Upper lobe of left lung (tissue), 6 donors: ENCODE measurements at regions not wholly inside any gene's neighbourhood (a gene's known extent, or its start where the extent isn't known, plus 50 kb on each side); places are given as distances from the start of the nearest gene placed in this dataset.

Experiments
- ATAC-seq, 2 donors: fragments of 200-7000 bp; cut with Tn5 transposase; one replicate each; pipeline ENCODE4 v1.9.1; 2022; ENCODE audit warnings: mild to moderate bottlenecking in 2 of 2, moderate library complexity in 2 of 2; ENCODE audit not compliant: low FRiP score in 2 of 2
- DNase-seq, 2 donors: peaks; one replicate each; pipeline ENCODE4 v3.0.0-alpha.2; 2019 to 2020
- H3K27ac ChIP-seq, 4 donors: fragments of 200-600 bp; sonication (generic); one replicate each; pipeline ENCODE4 v1.5.1; 2016 to 2019
- H3K27me3 ChIP-seq, 4 donors: fragments of 200-600 bp; sonication (generic); one replicate each; pipeline ENCODE4 v1.5.1; 2017 to 2019
- H3K36me3 ChIP-seq, 4 donors: fragments of 200-600 bp; sonication (generic); one replicate each; pipeline ENCODE4 v1.5.1; 2016 to 2019
- H3K4me1 ChIP-seq, 4 donors: fragments of 200-600 bp; sonication (generic); one replicate each; pipeline ENCODE4 v1.5.1; 2018 to 2019
- H3K4me3 ChIP-seq, 4 donors: fragments of 200-600 bp; sonication (generic); one replicate each; pipeline ENCODE4 v1.5.1; 2017 to 2019; ENCODE audit warnings: mild to moderate bottlenecking in 2 of 4, moderate library complexity in 1 of 4
- H3K9me3 ChIP-seq, 4 donors: fragments of 200-600 bp; sonication (generic); one replicate each; pipeline ENCODE4 v1.5.1; 2018 to 2019
- EP300 ChIP-seq, 4 donors: sonication (generic); formaldehyde crosslinking; IDR thresholded peaks; one replicate each; pipeline ENCODE4 v1.5.1; 2017; ENCODE audit warnings: antibody characterized with exemption in 4 of 4, control low read depth in 2 of 4
- POLR2A ChIP-seq, 4 donors: fragments of 450-650 bp; IDR thresholded peaks; one replicate each; pipeline ENCODE4 v1.5.1; 2016 to 2017; ENCODE audit warnings: antibody characterized with exemption in 4 of 4, mild to moderate bottlenecking in 2 of 4
- POLR2AphosphoS5 ChIP-seq, 2 donors: sonication (generic); formaldehyde crosslinking; IDR thresholded peaks; one replicate each; pipeline ENCODE4 v1.5.1; 2017; ENCODE audit warnings: antibody characterized with exemption in 2 of 2
- WGBS, 2 donors: methylation state at CpG; one replicate each; pipeline ENCODE4 v1.1.5; 2017 to 2018; 5-methylcytosine and 5-hydroxymethylcytosine counted together
- TF ChIP-seq, protein P1 (sequence below), 6 experiments: fragments of 450-650 bp in 4 of 6; fragments of 200-600 bp in 2 of 6; sonication (generic) in 2 of 6; IDR thresholded peaks; one replicate each; pipeline ENCODE4 v1.5.1; 2016 to 2019; ENCODE audit warnings: antibody characterized with exemption in 6 of 6
- donor health status: DM: no; HTN: no; CAD: no; lungs with moderate emphysema.
- donor health status: DM: no; HTN: yes; CAD: no; lungs with severe emphysema.

DNA sequence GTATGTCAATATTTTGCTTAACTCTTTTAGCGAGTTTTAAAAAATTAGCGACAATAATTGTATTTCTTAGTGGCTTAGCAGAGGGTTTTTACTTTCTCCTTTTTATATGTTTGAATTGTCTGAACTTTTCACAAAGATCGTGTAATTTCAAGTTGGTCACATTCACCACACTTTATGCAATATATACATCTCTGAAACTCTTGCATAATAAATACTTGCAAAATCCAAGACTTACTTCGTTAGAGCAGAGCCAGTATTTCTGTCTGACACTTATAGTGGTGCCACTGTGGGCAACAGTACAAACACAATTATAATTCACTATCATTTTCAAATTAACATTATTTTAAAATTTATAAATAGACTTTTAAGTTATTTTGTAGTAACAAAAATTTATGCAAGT is 62.0 kb downstream of the SUCNR1 start:
- Histone ChIP-seq H3K27me3 (no peaks in the 10 kb centered on the region), H3K4me1 (no peaks in the 10 kb centered on the region), H3K36me3 (no peaks in the 10 kb centered on the region), H3K27ac (no peak overlapping the region), H3K9me3 (no peaks in the 10 kb centered on the region), H3K4me3 (no peak overlapping the region)
- DNase-seq: no peak
- ATAC-seq: no peak
- TF ChIP-seq, protein P1, sequence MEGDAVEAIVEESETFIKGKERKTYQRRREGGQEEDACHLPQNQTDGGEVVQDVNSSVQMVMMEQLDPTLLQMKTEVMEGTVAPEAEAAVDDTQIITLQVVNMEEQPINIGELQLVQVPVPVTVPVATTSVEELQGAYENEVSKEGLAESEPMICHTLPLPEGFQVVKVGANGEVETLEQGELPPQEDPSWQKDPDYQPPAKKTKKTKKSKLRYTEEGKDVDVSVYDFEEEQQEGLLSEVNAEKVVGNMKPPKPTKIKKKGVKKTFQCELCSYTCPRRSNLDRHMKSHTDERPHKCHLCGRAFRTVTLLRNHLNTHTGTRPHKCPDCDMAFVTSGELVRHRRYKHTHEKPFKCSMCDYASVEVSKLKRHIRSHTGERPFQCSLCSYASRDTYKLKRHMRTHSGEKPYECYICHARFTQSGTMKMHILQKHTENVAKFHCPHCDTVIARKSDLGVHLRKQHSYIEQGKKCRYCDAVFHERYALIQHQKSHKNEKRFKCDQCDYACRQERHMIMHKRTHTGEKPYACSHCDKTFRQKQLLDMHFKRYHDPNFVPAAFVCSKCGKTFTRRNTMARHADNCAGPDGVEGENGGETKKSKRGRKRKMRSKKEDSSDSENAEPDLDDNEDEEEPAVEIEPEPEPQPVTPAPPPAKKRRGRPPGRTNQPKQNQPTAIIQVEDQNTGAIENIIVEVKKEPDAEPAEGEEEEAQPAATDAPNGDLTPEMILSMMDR (IDR thresholded peaks at IDR 0.05): no peak
- 65 to 81% methylated on average over 4 of the region's 4 CpGs for WGBS, 2 donors

DNA sequence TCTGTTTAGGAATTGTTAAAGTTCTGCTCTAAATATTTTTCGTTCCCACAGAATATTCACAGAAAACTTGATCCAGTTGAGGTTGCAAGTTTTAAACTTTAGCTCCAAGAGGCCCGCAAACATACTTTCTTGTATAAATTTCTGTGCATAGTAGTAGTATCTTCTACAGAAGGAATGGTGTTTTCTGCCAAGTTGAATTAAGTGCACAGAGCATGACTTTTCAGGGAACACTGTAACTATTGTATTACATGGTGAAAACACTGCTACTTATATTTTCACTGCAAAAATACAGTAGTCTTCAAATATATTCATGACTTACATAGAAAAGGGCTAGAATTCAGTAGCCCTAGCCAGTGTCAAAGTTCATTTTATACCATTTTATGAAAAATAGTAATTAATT is 67.0 kb downstream of the SUCNR1 start:
- no peak overlapping the region for H3K27ac ChIP-seq
- no peaks in the 10 kb centered on the region for H3K36me3 ChIP-seq
- ATAC-seq (no peak), DNase-seq (no peak)
- TF ChIP-seq, protein P1 (IDR thresholded peaks at IDR 0.05): no peak
- no peak for TF ChIP-seq EP300 (IDR thresholded peaks at IDR 0.05)
- TF ChIP-seq POLR2AphosphoS5 (IDR thresholded peaks at IDR 0.05): no peak
- no peak for TF ChIP-seq POLR2A (IDR thresholded peaks at IDR 0.05)
- 85 to 88% methylated on average over 2 of the region's 2 CpGs for WGBS, 2 donors
- H3K4me1 ChIP-seq: no peaks in the 10 kb centered on the region
- H3K9me3 ChIP-seq: no peaks in the 10 kb centered on the region
- H3K4me3 ChIP-seq: no peak overlapping the region
- no peaks in the 10 kb centered on the region for H3K27me3 ChIP-seq

DNA sequence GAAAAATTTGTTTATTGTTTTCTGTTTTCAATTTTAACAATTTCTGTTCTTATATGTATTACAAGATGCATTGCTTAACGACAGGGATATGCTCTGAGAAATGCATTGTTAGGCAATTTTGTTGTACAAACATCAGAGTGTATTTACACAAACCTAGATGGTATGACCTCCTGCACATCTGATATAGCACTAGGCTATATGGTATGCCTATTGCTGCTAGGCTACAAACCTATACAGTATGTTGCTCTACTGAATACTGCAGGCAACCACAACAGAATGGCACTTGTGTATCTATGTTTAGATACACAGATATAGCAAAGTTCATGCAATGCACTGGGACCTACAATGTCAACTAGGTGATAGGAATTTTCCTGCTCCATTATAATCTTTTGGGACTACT is 70.1 kb downstream of the SUCNR1 start:
- ATAC-seq (no peak), DNase-seq (no peak)
- H3K9me3 ChIP-seq: no peaks in the 10 kb centered on the region
- no peaks in the 10 kb centered on the region for H3K27me3 ChIP-seq
- 68 to 100% methylated on average over 1 of the region's 1 CpG for WGBS, 2 donors
- no peaks in the 10 kb centered on the region for H3K4me1 ChIP-seq
- no peak overlapping the region for H3K27ac ChIP-seq
- TF ChIP-seq EP300 (IDR thresholded peaks at IDR 0.05) (no peak), POLR2A (IDR thresholded peaks at IDR 0.05) (no peak), POLR2AphosphoS5 (IDR thresholded peaks at IDR 0.05) (no peak)
- TF ChIP-seq, protein P1 (IDR thresholded peaks at IDR 0.05): no peak
- H3K36me3 ChIP-seq: no peaks in the 10 kb centered on the region
- H3K4me3 ChIP-seq: no peak overlapping the region

DNA sequence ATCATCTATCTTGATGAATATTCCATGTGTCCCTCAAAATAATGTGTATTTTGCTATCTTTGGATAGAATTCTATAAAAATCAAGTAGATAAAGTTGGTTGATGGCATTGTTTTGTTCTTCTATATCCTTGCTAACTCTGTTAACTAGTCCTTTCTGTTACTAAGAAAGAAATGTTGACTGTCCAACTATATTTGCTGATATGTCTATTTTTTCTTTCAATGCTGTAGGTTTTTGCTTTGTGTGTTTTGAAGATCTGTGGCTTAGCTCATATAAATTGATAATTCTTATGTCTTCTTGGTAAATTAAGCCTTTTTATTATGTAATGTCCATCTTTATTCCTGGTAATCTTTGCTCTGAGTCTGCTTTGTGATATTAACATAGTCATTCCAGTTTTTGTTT is 70.9 kb downstream of the SUCNR1 start:
- H3K4me1 ChIP-seq: no peaks in the 10 kb centered on the region
- H3K27me3 ChIP-seq: no peaks in the 10 kb centered on the region
- no peak overlapping the region for H3K4me3 ChIP-seq
- TF ChIP-seq POLR2AphosphoS5 (IDR thresholded peaks at IDR 0.05) (no peak), POLR2A (IDR thresholded peaks at IDR 0.05) (no peak), EP300 (IDR thresholded peaks at IDR 0.05) (no peak)
- TF ChIP-seq, protein P1 (IDR thresholded peaks at IDR 0.05): no peak
- H3K27ac ChIP-seq: no peak overlapping the region
- ATAC-seq (no peak), DNase-seq (no peak)
- H3K9me3 ChIP-seq: no peaks in the 10 kb centered on the region
- H3K36me3 ChIP-seq: no peaks in the 10 kb centered on the region

DNA sequence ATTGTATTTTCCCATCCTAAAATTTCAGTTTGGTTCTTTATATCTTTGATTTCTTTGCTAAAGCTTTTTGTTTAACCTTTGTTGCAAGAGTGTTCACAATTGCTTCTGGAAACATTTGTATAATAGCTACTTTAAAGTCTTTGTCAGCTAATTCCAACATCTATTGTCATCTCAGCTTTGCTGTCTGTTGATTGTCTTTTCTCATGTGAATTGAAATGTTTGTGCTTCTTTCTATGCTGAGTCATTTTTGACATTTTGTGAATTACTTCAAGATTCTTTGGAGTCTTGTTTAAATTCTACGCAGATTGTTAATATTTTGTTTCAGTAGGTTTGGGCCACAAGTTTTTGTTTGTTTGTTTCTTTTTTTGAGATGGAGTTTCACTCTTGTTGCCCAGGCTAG is 73.2 kb downstream of the SUCNR1 start:
- no peak for TF ChIP-seq EP300 (IDR thresholded peaks at IDR 0.05)
- TF ChIP-seq, protein P1 (IDR thresholded peaks at IDR 0.05): no peak
- no peak for TF ChIP-seq POLR2AphosphoS5 (IDR thresholded peaks at IDR 0.05)
- TF ChIP-seq POLR2A (IDR thresholded peaks at IDR 0.05): no peak
- Histone ChIP-seq H3K36me3 (no peaks in the 10 kb centered on the region), H3K4me3 (no peak overlapping the region), H3K27ac (no peak overlapping the region), H3K9me3 (no peaks in the 10 kb centered on the region), H3K27me3 (no peaks in the 10 kb centered on the region), H3K4me1 (no peaks in the 10 kb centered on the region)
- ATAC-seq (no peak), DNase-seq (no peak)
- WGBS, 2 donors: 94 to 97% methylated on average over 1 of the region's 1 CpG
